GM23338 (cell line): ENCODE measurements at regions not wholly inside any gene's neighbourhood (a gene's known extent, or its start where the extent isn't known, plus 50 kb on each side); places are given as distances from the start of the nearest gene placed in this dataset.

ENCODE experiments used
- ATAC-seq: fragments of 200-7000 bp; cut with Tn5 transposase; 3 replicates; pipeline ENCODE4 v1.9.1; 2020
- DNase-seq: peaks from one replicate; pipeline ENCODE4 v3.0.0-alpha.2; 2015; ENCODE audit warnings: low spot score
- H2AFZ ChIP-seq: fragments of 200-600 bp; sonication (generic); 2 replicates; pipeline ENCODE4 v1.8.0; 2016; ENCODE audit warnings: antibody characterized with exemption, mild to moderate bottlenecking, moderate library complexity
- H3F3A ChIP-seq: fragments of 200-600 bp; sonication (generic); replicated peaks from 2 replicates; pipeline ENCODE4 v1.8.0; 2017; ENCODE audit warnings: antibody characterized with exemption, mixed run types, low read depth
- H3K27ac ChIP-seq: fragments of 200-600 bp; sonication (generic); 2 replicates; pipeline ENCODE4 v1.6.1; 2016; ENCODE audit warnings: low read depth
- H3K27me3 ChIP-seq: fragments of 200-600 bp; sonication (generic); 2 replicates; pipeline ENCODE4 v1.8.0; 2016; ENCODE audit warnings: mild to moderate bottlenecking, mixed run types, moderate library complexity; ENCODE audit not compliant: insufficient read depth
- H3K36me3 ChIP-seq: fragments of 200-600 bp; sonication (generic); 2 replicates; pipeline ENCODE4 v1.8.0; 2016; ENCODE audit warnings: mild to moderate bottlenecking; ENCODE audit not compliant: insufficient read depth
- H3K4me1 ChIP-seq: fragments of 200-600 bp; sonication (generic); 2 replicates; pipeline ENCODE4 v1.8.0; 2016; ENCODE audit warnings: mild to moderate bottlenecking, moderate library complexity; ENCODE audit not compliant: insufficient read depth
- H3K4me2 ChIP-seq: fragments of 200-600 bp; sonication (generic); 2 replicates; pipeline ENCODE4 v1.7.1; 2017; ENCODE audit warnings: mixed run types
- H3K4me3 ChIP-seq: fragments of 200-600 bp; sonication (generic); 2 replicates; pipeline ENCODE4 v1.6.1; 2016; ENCODE audit warnings: mixed run types
- H3K79me2 ChIP-seq: fragments of 200-600 bp; sonication (generic); replicated peaks from 2 replicates; pipeline ENCODE4 v1.8.0; 2017; ENCODE audit warnings: mild to moderate bottlenecking; ENCODE audit not compliant: insufficient read depth
- H3K9me2 ChIP-seq: fragments of 200-600 bp; sonication (generic); 2 replicates; pipeline ENCODE4 v1.8.0; 2017; ENCODE audit not compliant: insufficient read depth
- H4K20me1 ChIP-seq: fragments of 200-600 bp; sonication (generic); replicated peaks from 2 replicates; pipeline ENCODE4 v1.8.0; 2017; ENCODE audit warnings: mild to moderate bottlenecking; ENCODE audit not compliant: insufficient read depth
- H3K27ac Mint-ChIP-seq: 2 replicates; pipeline ENCODE4 v1.8.0; 2020; ENCODE audit warnings: inconsistent platforms, mild to moderate bottlenecking, moderate library complexity, mixed read lengths
- H3K27me3 Mint-ChIP-seq: 3 replicates; pipeline ENCODE4 v1.8.0; 2022; ENCODE audit warnings: low read depth, mild to moderate bottlenecking, moderate library complexity, mixed read lengths, inconsistent platforms; ENCODE audit not compliant: insufficient read depth, poor library complexity
- H3K36me3 Mint-ChIP-seq: 3 replicates; pipeline ENCODE4 v1.8.0; 2021; ENCODE audit warnings: low read depth, mild to moderate bottlenecking, inconsistent platforms, moderate library complexity, mixed read lengths
- H3K4me1 Mint-ChIP-seq: 3 replicates; pipeline ENCODE4 v1.8.0; 2020; ENCODE audit warnings: mild to moderate bottlenecking, inconsistent platforms, mixed read lengths
- H3K4me3 Mint-ChIP-seq: 3 replicates; pipeline ENCODE4 v1.8.0; 2021; ENCODE audit warnings: moderate library complexity, mild to moderate bottlenecking, inconsistent platforms, mixed read lengths
- H3K9me3 Mint-ChIP-seq: 3 replicates; pipeline ENCODE4 v1.8.0; 2020; ENCODE audit warnings: moderate library complexity, mild to moderate bottlenecking, inconsistent platforms, mixed read lengths
- EZH2 ChIP-seq: fragments of 200-600 bp; sonication (generic); IDR thresholded peaks from one replicate; pipeline ENCODE4 v1.8.0; 2017; ENCODE audit warnings: antibody characterized with exemption, mild to moderate bottlenecking, low read depth; ENCODE audit not compliant: unreplicated experiment
- JUNB ChIP-seq: IDR thresholded peaks from one replicate; pipeline ENCODE4 v1.6.1; 2016; ENCODE audit warnings: antibody characterized with exemption; ENCODE audit not compliant: unreplicated experiment
- NANOG ChIP-seq: IDR thresholded peaks from 2 replicates; pipeline ENCODE4 v1.6.1; 2016; ENCODE audit warnings: antibody characterized with exemption, borderline replicate concordance
- POLR2AphosphoS5 ChIP-seq: IDR thresholded peaks from 2 replicates; pipeline ENCODE4 v1.6.1; 2016; ENCODE audit warnings: antibody characterized with exemption, low read depth
- ZNF114 ChIP-seq: fragments of 250-450 bp; sonication (Bioruptor Pico); IDR thresholded peaks from 2 replicates; pipeline ENCODE4 v1.5.0; 2020; ENCODE audit warnings: mild to moderate bottlenecking, moderate library complexity
- TF ChIP-seq, protein P1 (sequence below): IDR thresholded peaks from one replicate; pipeline ENCODE4 v1.6.1; 2018; ENCODE audit warnings: antibody characterized with exemption; ENCODE audit not compliant: unreplicated experiment
- TF ChIP-seq, protein P2 (sequence below), 2 experiments: fragments of 200-600 bp in 1 of 2; sonication (generic) in 1 of 2; conservative IDR thresholded peaks; 2 replicates each; pipeline versions ENCODE4 v1.5.1 to v1.6.1; 2016 to 2017; ENCODE audit warnings: antibody characterized with exemption in 2 of 2, low read depth in 2 of 2, mild to moderate bottlenecking in 2 of 2, moderate library complexity in 1 of 2
- TF ChIP-seq, protein P3 (sequence below): IDR thresholded peaks from 2 replicates; pipeline ENCODE4 v1.6.1; 2016; ENCODE audit warnings: antibody characterized with exemption
- TF ChIP-seq, protein P4 (sequence below): fragments of 250-450 bp; sonication (Bioruptor Pico); IDR thresholded peaks from 2 replicates; pipeline ENCODE4 v1.5.0; 2020; ENCODE audit warnings: mild to moderate bottlenecking, moderate library complexity

DNA sequence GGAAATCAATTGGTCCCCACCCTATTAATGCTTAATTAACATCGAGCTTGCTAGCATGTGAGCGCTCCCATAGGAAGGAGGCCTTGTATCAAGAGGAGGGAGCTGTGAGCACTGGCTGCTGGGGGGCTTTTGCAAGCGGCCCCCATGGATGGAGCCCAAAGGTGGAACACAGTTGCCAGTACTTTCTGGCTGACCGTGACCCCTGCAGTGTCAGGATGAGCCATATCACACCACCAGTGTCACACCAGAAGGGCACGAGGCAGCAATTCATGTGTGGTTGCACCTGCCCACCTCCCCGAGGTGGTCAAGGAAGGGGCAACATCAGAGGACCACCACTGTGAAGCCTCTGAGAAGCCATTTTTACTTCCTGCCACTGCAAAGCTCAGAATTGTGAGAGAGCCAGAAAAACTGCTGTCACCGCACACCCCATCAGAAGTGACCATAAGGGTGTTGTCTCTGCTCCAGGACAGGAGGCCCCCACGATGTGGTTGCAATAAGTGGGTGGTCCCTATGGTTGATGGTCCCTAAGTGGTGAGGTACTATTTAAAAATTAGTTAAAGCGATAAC is 99.8 kb upstream of the RAB6C start:
- no peak overlapping the region for H3K4me2 ChIP-seq
- H3K36me3 Mint-ChIP-seq: no peaks in the 10 kb centered on the region
- no peak overlapping the region for H3K27ac Mint-ChIP-seq
- H3K36me3 ChIP-seq: no peaks in the 10 kb centered on the region
- H3K4me1 ChIP-seq: 0 out of 2 replicates have a peak, but pooled peaks cover 4% of the 10 kb centered on the region
- no peaks in the 10 kb centered on the region for H3F3A ChIP-seq
- H3K4me3 Mint-ChIP-seq: no peak overlapping the region
- no peak overlapping the region for H3K27ac ChIP-seq
- TF ChIP-seq NANOG (no peak), JUNB (no peak), ZNF114 (CRISPR knock-in tag) (no peak), POLR2AphosphoS5 (no peak), EZH2 (no peak)
- TF ChIP-seq, protein P1, sequence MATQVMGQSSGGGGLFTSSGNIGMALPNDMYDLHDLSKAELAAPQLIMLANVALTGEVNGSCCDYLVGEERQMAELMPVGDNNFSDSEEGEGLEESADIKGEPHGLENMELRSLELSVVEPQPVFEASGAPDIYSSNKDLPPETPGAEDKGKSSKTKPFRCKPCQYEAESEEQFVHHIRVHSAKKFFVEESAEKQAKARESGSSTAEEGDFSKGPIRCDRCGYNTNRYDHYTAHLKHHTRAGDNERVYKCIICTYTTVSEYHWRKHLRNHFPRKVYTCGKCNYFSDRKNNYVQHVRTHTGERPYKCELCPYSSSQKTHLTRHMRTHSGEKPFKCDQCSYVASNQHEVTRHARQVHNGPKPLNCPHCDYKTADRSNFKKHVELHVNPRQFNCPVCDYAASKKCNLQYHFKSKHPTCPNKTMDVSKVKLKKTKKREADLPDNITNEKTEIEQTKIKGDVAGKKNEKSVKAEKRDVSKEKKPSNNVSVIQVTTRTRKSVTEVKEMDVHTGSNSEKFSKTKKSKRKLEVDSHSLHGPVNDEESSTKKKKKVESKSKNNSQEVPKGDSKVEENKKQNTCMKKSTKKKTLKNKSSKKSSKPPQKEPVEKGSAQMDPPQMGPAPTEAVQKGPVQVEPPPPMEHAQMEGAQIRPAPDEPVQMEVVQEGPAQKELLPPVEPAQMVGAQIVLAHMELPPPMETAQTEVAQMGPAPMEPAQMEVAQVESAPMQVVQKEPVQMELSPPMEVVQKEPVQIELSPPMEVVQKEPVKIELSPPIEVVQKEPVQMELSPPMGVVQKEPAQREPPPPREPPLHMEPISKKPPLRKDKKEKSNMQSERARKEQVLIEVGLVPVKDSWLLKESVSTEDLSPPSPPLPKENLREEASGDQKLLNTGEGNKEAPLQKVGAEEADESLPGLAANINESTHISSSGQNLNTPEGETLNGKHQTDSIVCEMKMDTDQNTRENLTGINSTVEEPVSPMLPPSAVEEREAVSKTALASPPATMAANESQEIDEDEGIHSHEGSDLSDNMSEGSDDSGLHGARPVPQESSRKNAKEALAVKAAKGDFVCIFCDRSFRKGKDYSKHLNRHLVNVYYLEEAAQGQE: no peak
- TF ChIP-seq, protein P2, sequence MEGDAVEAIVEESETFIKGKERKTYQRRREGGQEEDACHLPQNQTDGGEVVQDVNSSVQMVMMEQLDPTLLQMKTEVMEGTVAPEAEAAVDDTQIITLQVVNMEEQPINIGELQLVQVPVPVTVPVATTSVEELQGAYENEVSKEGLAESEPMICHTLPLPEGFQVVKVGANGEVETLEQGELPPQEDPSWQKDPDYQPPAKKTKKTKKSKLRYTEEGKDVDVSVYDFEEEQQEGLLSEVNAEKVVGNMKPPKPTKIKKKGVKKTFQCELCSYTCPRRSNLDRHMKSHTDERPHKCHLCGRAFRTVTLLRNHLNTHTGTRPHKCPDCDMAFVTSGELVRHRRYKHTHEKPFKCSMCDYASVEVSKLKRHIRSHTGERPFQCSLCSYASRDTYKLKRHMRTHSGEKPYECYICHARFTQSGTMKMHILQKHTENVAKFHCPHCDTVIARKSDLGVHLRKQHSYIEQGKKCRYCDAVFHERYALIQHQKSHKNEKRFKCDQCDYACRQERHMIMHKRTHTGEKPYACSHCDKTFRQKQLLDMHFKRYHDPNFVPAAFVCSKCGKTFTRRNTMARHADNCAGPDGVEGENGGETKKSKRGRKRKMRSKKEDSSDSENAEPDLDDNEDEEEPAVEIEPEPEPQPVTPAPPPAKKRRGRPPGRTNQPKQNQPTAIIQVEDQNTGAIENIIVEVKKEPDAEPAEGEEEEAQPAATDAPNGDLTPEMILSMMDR (conservative IDR thresholded peaks at IDR 0.05; ENCODE audit: low read depth in 2 of 2): no peak
- TF ChIP-seq, protein P3, sequence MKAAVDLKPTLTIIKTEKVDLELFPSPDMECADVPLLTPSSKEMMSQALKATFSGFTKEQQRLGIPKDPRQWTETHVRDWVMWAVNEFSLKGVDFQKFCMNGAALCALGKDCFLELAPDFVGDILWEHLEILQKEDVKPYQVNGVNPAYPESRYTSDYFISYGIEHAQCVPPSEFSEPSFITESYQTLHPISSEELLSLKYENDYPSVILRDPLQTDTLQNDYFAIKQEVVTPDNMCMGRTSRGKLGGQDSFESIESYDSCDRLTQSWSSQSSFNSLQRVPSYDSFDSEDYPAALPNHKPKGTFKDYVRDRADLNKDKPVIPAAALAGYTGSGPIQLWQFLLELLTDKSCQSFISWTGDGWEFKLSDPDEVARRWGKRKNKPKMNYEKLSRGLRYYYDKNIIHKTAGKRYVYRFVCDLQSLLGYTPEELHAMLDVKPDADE: no peak
- TF ChIP-seq, protein P4, sequence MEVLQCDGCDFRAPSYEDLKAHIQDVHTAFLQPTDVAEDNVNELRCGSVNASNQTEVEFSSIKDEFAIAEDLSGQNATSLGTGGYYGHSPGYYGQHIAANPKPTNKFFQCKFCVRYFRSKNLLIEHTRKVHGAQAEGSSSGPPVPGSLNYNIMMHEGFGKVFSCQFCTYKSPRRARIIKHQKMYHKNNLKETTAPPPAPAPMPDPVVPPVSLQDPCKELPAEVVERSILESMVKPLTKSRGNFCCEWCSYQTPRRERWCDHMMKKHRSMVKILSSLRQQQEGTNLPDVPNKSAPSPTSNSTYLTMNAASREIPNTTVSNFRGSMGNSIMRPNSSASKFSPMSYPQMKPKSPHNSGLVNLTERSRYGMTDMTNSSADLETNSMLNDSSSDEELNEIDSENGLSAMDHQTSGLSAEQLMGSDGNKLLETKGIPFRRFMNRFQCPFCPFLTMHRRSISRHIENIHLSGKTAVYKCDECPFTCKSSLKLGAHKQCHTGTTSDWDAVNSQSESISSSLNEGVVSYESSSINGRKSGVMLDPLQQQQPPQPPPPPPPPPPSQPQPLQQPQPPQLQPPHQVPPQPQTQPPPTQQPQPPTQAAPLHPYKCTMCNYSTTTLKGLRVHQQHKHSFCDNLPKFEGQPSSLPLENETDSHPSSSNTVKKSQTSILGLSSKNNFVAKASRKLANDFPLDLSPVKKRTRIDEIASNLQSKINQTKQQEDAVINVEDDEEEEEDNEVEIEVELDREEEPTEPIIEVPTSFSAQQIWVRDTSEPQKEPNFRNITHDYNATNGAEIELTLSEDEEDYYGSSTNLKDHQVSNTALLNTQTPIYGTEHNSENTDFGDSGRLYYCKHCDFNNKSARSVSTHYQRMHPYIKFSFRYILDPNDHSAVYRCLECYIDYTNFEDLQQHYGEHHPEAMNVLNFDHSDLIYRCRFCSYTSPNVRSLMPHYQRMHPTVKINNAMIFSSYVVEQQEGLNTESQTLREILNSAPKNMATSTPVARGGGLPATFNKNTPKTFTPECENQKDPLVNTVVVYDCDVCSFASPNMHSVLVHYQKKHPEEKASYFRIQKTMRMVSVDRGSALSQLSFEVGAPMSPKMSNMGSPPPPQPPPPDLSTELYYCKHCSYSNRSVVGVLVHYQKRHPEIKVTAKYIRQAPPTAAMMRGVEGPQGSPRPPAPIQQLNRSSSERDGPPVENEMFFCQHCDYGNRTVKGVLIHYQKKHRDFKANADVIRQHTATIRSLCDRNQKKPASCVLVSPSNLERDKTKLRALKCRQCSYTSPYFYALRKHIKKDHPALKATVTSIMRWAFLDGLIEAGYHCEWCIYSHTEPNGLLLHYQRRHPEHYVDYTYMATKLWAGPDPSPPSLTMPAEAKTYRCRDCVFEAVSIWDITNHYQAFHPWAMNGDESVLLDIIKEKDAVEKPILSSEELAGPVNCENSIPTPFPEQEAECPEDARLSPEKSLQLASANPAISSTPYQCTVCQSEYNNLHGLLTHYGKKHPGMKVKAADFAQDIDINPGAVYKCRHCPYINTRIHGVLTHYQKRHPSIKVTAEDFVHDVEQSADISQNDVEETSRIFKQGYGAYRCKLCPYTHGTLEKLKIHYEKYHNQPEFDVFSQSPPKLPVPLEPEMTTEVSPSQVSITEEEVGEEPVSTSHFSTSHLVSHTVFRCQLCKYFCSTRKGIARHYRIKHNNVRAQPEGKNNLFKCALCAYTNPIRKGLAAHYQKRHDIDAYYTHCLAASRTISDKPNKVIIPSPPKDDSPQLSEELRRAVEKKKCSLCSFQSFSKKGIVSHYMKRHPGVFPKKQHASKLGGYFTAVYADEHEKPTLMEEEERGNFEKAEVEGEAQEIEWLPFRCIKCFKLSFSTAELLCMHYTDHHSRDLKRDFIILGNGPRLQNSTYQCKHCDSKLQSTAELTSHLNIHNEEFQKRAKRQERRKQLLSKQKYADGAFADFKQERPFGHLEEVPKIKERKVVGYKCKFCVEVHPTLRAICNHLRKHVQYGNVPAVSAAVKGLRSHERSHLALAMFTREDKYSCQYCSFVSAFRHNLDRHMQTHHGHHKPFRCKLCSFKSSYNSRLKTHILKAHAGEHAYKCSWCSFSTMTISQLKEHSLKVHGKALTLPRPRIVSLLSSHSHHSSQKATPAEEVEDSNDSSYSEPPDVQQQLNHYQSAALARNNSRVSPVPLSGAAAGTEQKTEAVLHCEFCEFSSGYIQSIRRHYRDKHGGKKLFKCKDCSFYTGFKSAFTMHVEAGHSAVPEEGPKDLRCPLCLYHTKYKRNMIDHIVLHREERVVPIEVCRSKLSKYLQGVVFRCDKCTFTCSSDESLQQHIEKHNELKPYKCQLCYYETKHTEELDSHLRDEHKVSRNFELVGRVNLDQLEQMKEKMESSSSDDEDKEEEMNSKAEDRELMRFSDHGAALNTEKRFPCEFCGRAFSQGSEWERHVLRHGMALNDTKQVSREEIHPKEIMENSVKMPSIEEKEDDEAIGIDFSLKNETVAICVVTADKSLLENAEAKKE (CRISPR knock-in tag): no peak
- H2AFZ ChIP-seq: no peak overlapping the region
- H3K27me3 Mint-ChIP-seq: peaks cover 5% of the 10 kb centered on the region
- H3K27me3 ChIP-seq: no peaks in the 10 kb centered on the region
- DNase-seq (no peak), ATAC-seq (no peak)
- H3K9me3 Mint-ChIP-seq: no peaks in the 10 kb centered on the region
- H3K79me2 ChIP-seq: no peaks in the 10 kb centered on the region
- H3K4me3 ChIP-seq: no peak overlapping the region
- peaks cover 11% of the 10 kb centered on the region for H3K4me1 Mint-ChIP-seq
- no peaks in the 10 kb centered on the region for H3K9me2 ChIP-seq
- H4K20me1 ChIP-seq: no peaks in the 10 kb centered on the region
